ENCODE measurements at regions not wholly inside any gene's neighbourhood (a gene's known extent, or its start where the extent isn't known, plus 50 kb on each side); places are given as distances from the start of the nearest gene placed in this dataset.

GRCh38 chr4:157763490-157763889 is 409.3 kb downstream of the GASK1B start:
- H3K36me3 ChIP-seq (ENCODE audit: control insufficient read depth, insufficient read depth, low read length): no peaks in the 10 kb centered on the region
- H3K27me3 ChIP-seq (ENCODE audit: control insufficient read depth, insufficient read depth, low read length): no peaks in the 10 kb centered on the region
- no peaks in the 10 kb centered on the region for H3K27me3 Mint-ChIP-seq
- no peaks in the 10 kb centered on the region for H3K36me3 Mint-ChIP-seq
- H3K27ac ChIP-seq (ENCODE audit: insufficient read depth, low read length, poor library complexity, severe bottlenecking): no peak overlapping the region
- DNase-seq: no peak
- no peak overlapping the region for H3K27ac Mint-ChIP-seq
- peaks cover 0 to 11% (median 3%) of the 10 kb centered on the region in 7 donors for H3K9me3 Mint-ChIP-seq
- no peak overlapping the region for H3K4me3 Mint-ChIP-seq
- H3K4me1 Mint-ChIP-seq: no peaks in the 10 kb centered on the region
- H3K4me1 ChIP-seq (ENCODE audit: control insufficient read depth, insufficient read depth, low read length, poor library complexity, severe bottlenecking): no peaks in the 10 kb centered on the region
- no peak for ATAC-seq (ENCODE audit: low read depth in 2 of 2)
- no peaks in the 10 kb centered on the region for H3K9me3 ChIP-seq (ENCODE audit: control insufficient read depth in 2 of 2, low read length in 2 of 2)
- H3K4me3 ChIP-seq (ENCODE audit: low read depth, low read length): no peak overlapping the region

GRCh38 chr4:157754410-157754809 is 418.4 kb downstream of the GASK1B start:
- Mint-ChIP-seq H3K9me3 (peaks cover 0 to 21% (median 4%) of the 10 kb centered on the region in 7 donors), H3K4me3 (no peak overlapping the region), H3K27me3 (no peaks in the 10 kb centered on the region), H3K4me1 (no peaks in the 10 kb centered on the region), H3K36me3 (no peaks in the 10 kb centered on the region), H3K27ac (no peak overlapping the region)
- H3K9me3 ChIP-seq (ENCODE audit: control insufficient read depth in 2 of 2, low read length in 2 of 2): no peaks in the 10 kb centered on the region
- H3K27me3 ChIP-seq (ENCODE audit: control insufficient read depth, insufficient read depth, low read length): no peaks in the 10 kb centered on the region
- DNase-seq (no peak), ATAC-seq (ENCODE audit: low read depth in 2 of 2) (no peak)
- no peaks in the 10 kb centered on the region for H3K4me1 ChIP-seq (ENCODE audit: control insufficient read depth, insufficient read depth, low read length, poor library complexity, severe bottlenecking)
- no peak overlapping the region for H3K27ac ChIP-seq (ENCODE audit: insufficient read depth, low read length, poor library complexity, severe bottlenecking)
- no peak overlapping the region for H3K4me3 ChIP-seq (ENCODE audit: low read depth, low read length)
- H3K36me3 ChIP-seq (ENCODE audit: control insufficient read depth, insufficient read depth, low read length): no peaks in the 10 kb centered on the region

DNA sequence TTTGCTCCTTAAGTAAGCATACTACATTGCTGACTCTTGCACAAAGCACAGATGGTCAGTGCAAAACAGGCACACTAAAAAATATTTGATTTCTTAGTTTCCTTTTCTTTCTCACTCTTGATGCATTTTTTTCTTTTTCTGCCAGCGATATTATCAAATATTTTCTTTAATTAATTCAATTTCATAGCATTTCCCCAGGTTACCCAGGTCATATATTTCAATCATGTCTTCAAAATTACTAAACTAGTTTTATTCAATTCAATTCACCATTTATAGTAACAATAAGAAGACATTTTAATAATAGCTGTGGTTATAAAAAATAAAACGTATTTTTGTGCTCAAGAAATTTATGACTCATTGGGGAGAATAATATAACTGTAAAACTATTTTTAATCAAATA is 421.2 kb downstream of the GASK1B start:
- Mint-ChIP-seq H3K4me1 (no peaks in the 10 kb centered on the region), H3K4me3 (no peak overlapping the region), H3K27ac (no peak overlapping the region), H3K27me3 (no peaks in the 10 kb centered on the region), H3K9me3 (peaks cover 1 to 21% (median 5%) of the 10 kb centered on the region in 7 donors), H3K36me3 (no peaks in the 10 kb centered on the region)
- no peaks in the 10 kb centered on the region for H3K4me1 ChIP-seq (ENCODE audit: control insufficient read depth, insufficient read depth, low read length, poor library complexity, severe bottlenecking)
- H3K9me3 ChIP-seq (ENCODE audit: control insufficient read depth in 2 of 2, low read length in 2 of 2): no peaks in the 10 kb centered on the region
- H3K4me3 ChIP-seq (ENCODE audit: low read depth, low read length): no peak overlapping the region
- H3K27ac ChIP-seq (ENCODE audit: insufficient read depth, low read length, poor library complexity, severe bottlenecking): no peak overlapping the region
- no peak for DNase-seq
- ATAC-seq (ENCODE audit: low read depth in 2 of 2): no peak
- H3K27me3 ChIP-seq (ENCODE audit: control insufficient read depth, insufficient read depth, low read length): no peaks in the 10 kb centered on the region
- H3K36me3 ChIP-seq (ENCODE audit: control insufficient read depth, insufficient read depth, low read length): no peaks in the 10 kb centered on the region

GRCh38 chr4:157741642-157742041 is 431.2 kb downstream of the GASK1B start:
- Histone ChIP-seq H3K36me3 (ENCODE audit: control insufficient read depth, insufficient read depth, low read length) (no peaks in the 10 kb centered on the region), H3K4me1 (ENCODE audit: control insufficient read depth, insufficient read depth, low read length, poor library complexity, severe bottlenecking) (no peaks in the 10 kb centered on the region), H3K4me3 (ENCODE audit: low read depth, low read length) (no peak overlapping the region), H3K27ac (ENCODE audit: insufficient read depth, low read length, poor library complexity, severe bottlenecking) (no peak overlapping the region), H3K27me3 (ENCODE audit: control insufficient read depth, insufficient read depth, low read length) (no peaks in the 10 kb centered on the region), H3K9me3 (ENCODE audit: control insufficient read depth in 2 of 2, low read length in 2 of 2) (no peaks in the 10 kb centered on the region)
- Mint-ChIP-seq H3K27me3 (no peaks in the 10 kb centered on the region), H3K36me3 (no peaks in the 10 kb centered on the region), H3K4me3 (no peak overlapping the region), H3K27ac (no peak overlapping the region), H3K9me3 (peaks cover 0 to 19% (median 5%) of the 10 kb centered on the region in 7 donors), H3K4me1 (peaks cover 0 to 2% (median 0%) of the 10 kb centered on the region in 4 donors)
- DNase-seq (no peak), ATAC-seq (ENCODE audit: low read depth in 2 of 2) (no peak)

DNA sequence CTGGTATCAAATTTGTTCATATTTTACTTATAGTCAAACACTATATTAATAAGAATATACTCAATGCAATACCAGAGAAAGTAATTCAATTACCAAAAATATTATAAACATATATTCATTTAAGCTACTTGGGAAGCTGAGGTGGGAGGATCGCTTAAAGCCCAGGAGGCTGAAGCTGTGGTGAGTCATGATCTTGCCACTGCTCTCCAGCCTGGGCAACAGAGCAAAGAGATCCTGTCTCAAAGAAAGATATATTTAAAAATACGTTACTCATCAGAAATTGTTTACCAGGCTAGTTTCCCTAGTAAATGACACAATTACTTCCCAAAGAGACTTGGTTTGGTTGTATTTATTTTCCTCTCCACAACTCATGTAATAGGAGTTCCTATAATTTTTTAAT is 433.6 kb downstream of the GASK1B start:
- no peak overlapping the region for H3K4me3 ChIP-seq (ENCODE audit: low read depth, low read length)
- DNase-seq: no peak
- Mint-ChIP-seq H3K27me3 (no peaks in the 10 kb centered on the region), H3K4me3 (no peak overlapping the region), H3K27ac (no peak overlapping the region), H3K36me3 (no peaks in the 10 kb centered on the region), H3K9me3 (peaks cover 0 to 9% (median 0%) of the 10 kb centered on the region in 7 donors), H3K4me1 (no peaks in the 10 kb centered on the region)
- no peaks in the 10 kb centered on the region for H3K4me1 ChIP-seq (ENCODE audit: control insufficient read depth, insufficient read depth, low read length, poor library complexity, severe bottlenecking)
- H3K36me3 ChIP-seq (ENCODE audit: control insufficient read depth, insufficient read depth, low read length): no peaks in the 10 kb centered on the region
- H3K9me3 ChIP-seq (ENCODE audit: control insufficient read depth in 2 of 2, low read length in 2 of 2): no peaks in the 10 kb centered on the region
- no peak for ATAC-seq (ENCODE audit: low read depth in 2 of 2)
- no peak overlapping the region for H3K27ac ChIP-seq (ENCODE audit: insufficient read depth, low read length, poor library complexity, severe bottlenecking)
- H3K27me3 ChIP-seq (ENCODE audit: control insufficient read depth, insufficient read depth, low read length): no peaks in the 10 kb centered on the region

- Mint-ChIP-seq H3K27ac (no peak overlapping the region), H3K36me3 (no peaks in the 10 kb centered on the region), H3K9me3 (peaks cover 5 to 18% (median 10%) of the 10 kb centered on the region in 7 donors), H3K27me3 (no peaks in the 10 kb centered on the region), H3K4me1 (no peaks in the 10 kb centered on the region), H3K4me3 (no peak overlapping the region)
- H3K9me3 ChIP-seq (ENCODE audit: control insufficient read depth in 2 of 2, low read length in 2 of 2): peaks cover 0 to 10% of the 10 kb centered on the region in 2 experiments
- no peaks in the 10 kb centered on the region for H3K4me1 ChIP-seq (ENCODE audit: control insufficient read depth, insufficient read depth, low read length, poor library complexity, severe bottlenecking)
- no peaks in the 10 kb centered on the region for H3K36me3 ChIP-seq (ENCODE audit: control insufficient read depth, insufficient read depth, low read length)
- H3K27me3 ChIP-seq (ENCODE audit: control insufficient read depth, insufficient read depth, low read length): no peaks in the 10 kb centered on the region
- no peak for DNase-seq
- no peak overlapping the region for H3K4me3 ChIP-seq (ENCODE audit: low read depth, low read length)
- no peak overlapping the region for H3K27ac ChIP-seq (ENCODE audit: insufficient read depth, low read length, poor library complexity, severe bottlenecking)
- no peak for ATAC-seq (ENCODE audit: low read depth in 2 of 2)
These were observed 444.6 kb downstream of the GASK1B start for GRCh38 chr4:157728215-157728614.

- H3K4me3 ChIP-seq (ENCODE audit: low read depth, low read length): no peak overlapping the region
- Mint-ChIP-seq H3K27me3 (no peaks in the 10 kb centered on the region), H3K4me3 (no peak overlapping the region), H3K4me1 (no peaks in the 10 kb centered on the region), H3K36me3 (no peaks in the 10 kb centered on the region), H3K27ac (no peak overlapping the region), H3K9me3 (peaks cover 5 to 20% (median 7%) of the 10 kb centered on the region in 7 donors)
- ATAC-seq (ENCODE audit: low read depth in 2 of 2) (no peak), DNase-seq (no peak)
- no peaks in the 10 kb centered on the region for H3K27me3 ChIP-seq (ENCODE audit: control insufficient read depth, insufficient read depth, low read length)
- no peak overlapping the region for H3K27ac ChIP-seq (ENCODE audit: insufficient read depth, low read length, poor library complexity, severe bottlenecking)
- peaks cover 0 to 5% of the 10 kb centered on the region in 2 experiments for H3K9me3 ChIP-seq (ENCODE audit: control insufficient read depth in 2 of 2, low read length in 2 of 2)
- no peaks in the 10 kb centered on the region for H3K36me3 ChIP-seq (ENCODE audit: control insufficient read depth, insufficient read depth, low read length)
- H3K4me1 ChIP-seq (ENCODE audit: control insufficient read depth, insufficient read depth, low read length, poor library complexity, severe bottlenecking): no peaks in the 10 kb centered on the region
These were observed 445.7 kb downstream of the GASK1B start for GRCh38 chr4:157727163-157727562.

DNA sequence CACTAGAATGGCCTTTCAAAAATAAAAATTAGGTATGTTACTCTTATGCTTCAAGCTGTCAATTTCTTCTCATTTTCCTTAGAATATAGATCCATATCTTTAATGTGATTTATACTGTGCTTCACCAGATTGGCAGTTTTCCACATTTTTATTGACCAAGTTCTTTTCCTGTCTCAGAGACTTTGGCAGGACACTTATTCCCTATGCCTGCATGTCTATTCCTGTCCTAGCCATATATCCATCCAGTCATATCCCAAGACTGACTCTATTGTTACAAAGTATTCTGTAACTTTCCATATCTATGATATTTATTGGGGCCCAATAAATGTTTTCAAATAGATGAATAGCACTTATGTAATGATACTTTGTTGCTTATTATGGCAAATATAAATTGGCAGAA is 450.7 kb downstream of the GASK1B start:
- Mint-ChIP-seq H3K4me3 (no peak overlapping the region), H3K27me3 (no peaks in the 10 kb centered on the region), H3K9me3 (peaks cover 3 to 24% (median 5%) of the 10 kb centered on the region in 7 donors), H3K27ac (no peak overlapping the region), H3K36me3 (no peaks in the 10 kb centered on the region), H3K4me1 (no peaks in the 10 kb centered on the region)
- Histone ChIP-seq H3K36me3 (ENCODE audit: control insufficient read depth, insufficient read depth, low read length) (no peaks in the 10 kb centered on the region), H3K27me3 (ENCODE audit: control insufficient read depth, insufficient read depth, low read length) (no peaks in the 10 kb centered on the region), H3K27ac (ENCODE audit: insufficient read depth, low read length, poor library complexity, severe bottlenecking) (no peak overlapping the region), H3K9me3 (ENCODE audit: control insufficient read depth in 2 of 2, low read length in 2 of 2) (peaks cover 0 to 4% of the 10 kb centered on the region in 2 experiments), H3K4me3 (ENCODE audit: low read depth, low read length) (no peak overlapping the region), H3K4me1 (ENCODE audit: control insufficient read depth, insufficient read depth, low read length, poor library complexity, severe bottlenecking) (no peaks in the 10 kb centered on the region)
- DNase-seq (no peak), ATAC-seq (ENCODE audit: low read depth in 2 of 2) (no peak)

All from CD4-positive, CD25-positive, alpha-beta regulatory T cell (primary cell).